ENCODE measurements at regions not wholly inside any gene's neighbourhood (a gene's known extent, or its start where the extent isn't known, plus 50 kb on each side); places are given as distances from the start of the nearest gene placed in this dataset.

- no peaks in the 10 kb centered on the region for H3K9me1 ChIP-seq (ENCODE audit: control insufficient read depth, extremely low read depth, insufficient read depth, low read length)
- dilution Hi-C loops (cut with MboI; ENCODE audit: extremely low pct_ligation_motif_present, low sequenced_read_pairs), result no loop called here
These were observed 181.2 kb downstream of the FAM124B start for GRCh38 chr2:224220586-224221255.

GRCh38 chr2:224219781-224220180 is 180.7 kb upstream of the SERPINE2 start:
- H3K9me3 ChIP-seq (ENCODE audit: control insufficient read depth, low read depth, low read length), result no peaks in the 10 kb centered on the region
- H2AFZ ChIP-seq (ENCODE audit: control insufficient read depth, low read length), result no peak overlapping the region
- H3K9ac ChIP-seq (ENCODE audit: control insufficient read depth, extremely low read depth, insufficient read depth, low read length), result no peak overlapping the region
- TF ChIP-seq CTCF (optimal IDR thresholded peaks at IDR 0.05 in 1 of 3, IDR thresholded peaks at IDR 0.05 in 1 of 3, conservative IDR thresholded peaks at IDR 0.05 in 1 of 3; ENCODE audit: extremely low read depth in 1 of 3, insufficient read depth in 2 of 3, low read length in 3 of 3), result no peak
- no peak for TF ChIP-seq EZH2 (IDR thresholded peaks at IDR 0.05; ENCODE audit: low read length)
- no peak overlapping the region for H3K4me2 ChIP-seq (ENCODE audit: control insufficient read depth, extremely low read depth, insufficient read depth, low read depth, low read length)
- DNase-seq (ENCODE audit: low read depth, low spot score) (no peak), FAIRE-seq (no peak)
- H3K9me1 ChIP-seq (ENCODE audit: control insufficient read depth, extremely low read depth, insufficient read depth, low read length), result no peaks in the 10 kb centered on the region
- peaks cover 27% of the 10 kb centered on the region for H3K4me1 ChIP-seq (ENCODE audit: control insufficient read depth, extremely low read depth, insufficient read depth, low read length)
- no peak overlapping the region for H3K27ac ChIP-seq (ENCODE audit: control insufficient read depth, insufficient read depth, low read length)
- H3K4me3 ChIP-seq (ENCODE audit: control insufficient read depth in 2 of 3, extremely low read depth in 1 of 3, insufficient read depth in 2 of 3, low read depth in 1 of 3, low read length in 3 of 3), result no peak overlapping the region
- dilution Hi-C loops (cut with MboI; ENCODE audit: extremely low pct_ligation_motif_present, low sequenced_read_pairs), result no loop called here
- no peaks in the 10 kb centered on the region for H3K27me3 ChIP-seq (ENCODE audit: control insufficient read depth, extremely low read depth, insufficient read depth, low read length)
- H4K20me1 ChIP-seq (ENCODE audit: control insufficient read depth, extremely low read depth, insufficient read depth, low read length), result no peaks in the 10 kb centered on the region
- no peaks in the 10 kb centered on the region for H3K36me3 ChIP-seq (ENCODE audit: control insufficient read depth in 2 of 2, extremely low read depth in 1 of 2, insufficient read depth in 2 of 2, low read length in 2 of 2)
- H3K79me2 ChIP-seq (ENCODE audit: control insufficient read depth, insufficient read depth, low read length), result no peaks in the 10 kb centered on the region

More at GRCh38 chr2:224220586-224221255, 181.2 kb downstream of the FAM124B start:
- no peak overlapping the region for H3K4me2 ChIP-seq (ENCODE audit: control insufficient read depth, extremely low read depth, insufficient read depth, low read depth, low read length)
- H4K20me1 ChIP-seq (ENCODE audit: control insufficient read depth, extremely low read depth, insufficient read depth, low read length), result no peaks in the 10 kb centered on the region
- no peaks in the 10 kb centered on the region for H3K9me3 ChIP-seq (ENCODE audit: control insufficient read depth, low read depth, low read length)
- H3K9ac ChIP-seq (ENCODE audit: control insufficient read depth, extremely low read depth, insufficient read depth, low read length), result peak overlapping the region; percentile 55
- H3K4me1 ChIP-seq (ENCODE audit: control insufficient read depth, extremely low read depth, insufficient read depth, low read length), result peaks cover 27% of the 10 kb centered on the region
- no peaks in the 10 kb centered on the region for H3K36me3 ChIP-seq (ENCODE audit: control insufficient read depth in 2 of 2, extremely low read depth in 1 of 2, insufficient read depth in 2 of 2, low read length in 2 of 2)
- peak overlapping the region; percentile 93 for H3K27ac ChIP-seq (ENCODE audit: control insufficient read depth, insufficient read depth, low read length)
- no peak overlapping the region for H3K4me3 ChIP-seq (ENCODE audit: control insufficient read depth in 2 of 3, extremely low read depth in 1 of 3, insufficient read depth in 2 of 3, low read depth in 1 of 3, low read length in 3 of 3)
- no peak for DNase-seq (ENCODE audit: low read depth, low spot score)
- FAIRE-seq, result peak; percentile 52
- H2AFZ ChIP-seq (ENCODE audit: control insufficient read depth, low read length), result no peak overlapping the region
- no peaks in the 10 kb centered on the region for H3K27me3 ChIP-seq (ENCODE audit: control insufficient read depth, extremely low read depth, insufficient read depth, low read length)
- no peaks in the 10 kb centered on the region for H3K79me2 ChIP-seq (ENCODE audit: control insufficient read depth, insufficient read depth, low read length)
- TF ChIP-seq CTCF (optimal IDR thresholded peaks at IDR 0.05 in 1 of 3, IDR thresholded peaks at IDR 0.05 in 1 of 3, conservative IDR thresholded peaks at IDR 0.05 in 1 of 3; ENCODE audit: extremely low read depth in 1 of 3, insufficient read depth in 2 of 3, low read length in 3 of 3), result no peak
